ENCODE measurements at regions not wholly inside any gene's neighbourhood (a gene's known extent, or its start where the extent isn't known, plus 50 kb on each side); places are given as distances from the start of the nearest gene placed in this dataset.
A peak's percentile ranks its signal among the peaks of the same experiment; 100 is the strongest.

- no peak for DNase-seq (ENCODE audit: low read depth in 2 of 2)
Measured at GRCh38 chr2:19748073-19748375, 153.8 kb downstream of the TTC32 start.

GRCh38 chr2:19747310-19748072 lies 154.3 kb downstream of the TTC32 start:
- DNase-seq (ENCODE audit: low read depth in 2 of 2), result no peak

GRCh38 chr2:19746611-19747309 lies 155.0 kb downstream of the TTC32 start:
- peak in 1 of 2 donors; percentile 3 for DNase-seq (ENCODE audit: low read depth in 2 of 2)

GRCh38 chr2:19746137-19746600 lies 155.6 kb downstream of the TTC32 start:
- no peak for DNase-seq (ENCODE audit: low read depth in 2 of 2)

GRCh38 chr2:19745318-19746136 lies 156.3 kb downstream of the TTC32 start:
- DNase-seq (ENCODE audit: low read depth in 2 of 2), result no peak

GRCh38 chr2:19744456-19745199 lies 157.2 kb downstream of the TTC32 start:
- no peak for DNase-seq (ENCODE audit: low read depth in 2 of 2)

- DNase-seq (ENCODE audit: low read depth in 2 of 2), result no peak
Measured at GRCh38 chr2:19743641-19744040, 158.1 kb downstream of the TTC32 start.

- no peak for DNase-seq (ENCODE audit: low read depth in 2 of 2)
Measured at GRCh38 chr2:19742872-19743271, 158.9 kb downstream of the TTC32 start.

- no peak for DNase-seq (ENCODE audit: low read depth in 2 of 2)
Measured at GRCh38 chr2:19739256-19739655, 162.5 kb downstream of the TTC32 start.

- no peak for DNase-seq (ENCODE audit: low read depth in 2 of 2)
Measured at GRCh38 chr2:19738707-19739106, 163.1 kb downstream of the TTC32 start.

- DNase-seq (ENCODE audit: low read depth in 2 of 2), result no peak
Measured at GRCh38 chr2:19736191-19736831, 165.5 kb downstream of the TTC32 start.

GRCh38 chr2:19733951-19734425 lies 167.8 kb downstream of the TTC32 start:
- no peak for DNase-seq (ENCODE audit: low read depth in 2 of 2)

- no peak for DNase-seq (ENCODE audit: low read depth in 2 of 2)
Measured at GRCh38 chr2:19733390-19733789, 168.4 kb downstream of the TTC32 start.

GRCh38 chr2:19732255-19732654 lies 169.5 kb downstream of the TTC32 start:
- no peak for DNase-seq (ENCODE audit: low read depth in 2 of 2)

GRCh38 chr2:19731515-19731914 lies 170.3 kb downstream of the TTC32 start:
- DNase-seq (ENCODE audit: low read depth in 2 of 2), result no peak

- no peak for DNase-seq (ENCODE audit: low read depth in 2 of 2)
Measured at GRCh38 chr2:19731037-19731436, 170.7 kb downstream of the TTC32 start.

GRCh38 chr2:19728125-19728524 lies 173.7 kb downstream of the TTC32 start:
- DNase-seq (ENCODE audit: low read depth in 2 of 2), result no peak

- no peak for DNase-seq (ENCODE audit: low read depth in 2 of 2)
Measured at GRCh38 chr2:19725392-19725791, 176.4 kb downstream of the TTC32 start.

GRCh38 chr2:19723021-19723420 lies 178.8 kb downstream of the TTC32 start:
- no peak for DNase-seq (ENCODE audit: low read depth in 2 of 2)

GRCh38 chr2:19722531-19722971 lies 179.2 kb downstream of the TTC32 start:
- no peak for DNase-seq (ENCODE audit: low read depth in 2 of 2)

GRCh38 chr2:19720306-19720705 lies 181.5 kb downstream of the TTC32 start:
- DNase-seq (ENCODE audit: low read depth in 2 of 2), result no peak

Data from stimulated activated CD4-positive, alpha-beta T cell treated with anti-CD3 and anti-CD28 coated beads, Interleukin-4, amount 100 ng/mL, for 48 hours (primary cell).